CD4-positive, alpha-beta memory T cell (primary cell): ENCODE measurements at regions not wholly inside any gene's neighbourhood (a gene's known extent, or its start where the extent isn't known, plus 50 kb on each side); places are given as distances from the start of the nearest gene placed in this dataset.

Experiments used
- CTCF ChIA-PET: fragments of 350-600 bp; sonication (Branson Sonifier 250); formaldehyde crosslinking; loops from one replicate; lab custom pipeline; 2021; ENCODE audit warnings: inconsistent platforms; ENCODE audit not compliant: partially characterized antibody; lab: Charles Lee
- POLR2A ChIA-PET: fragments of 350-600 bp; sonication (Branson Sonifier 250); formaldehyde crosslinking; loops from one replicate; lab custom pipeline; 2021; ENCODE audit not compliant: partially characterized antibody; lab: Charles Lee
- DNase-seq, 5 donors: peaks; one replicate each; pipeline versions ENCODE4 v3.0.0 to v3.0.0-alpha.2; 2020 to 2022; ENCODE audit warnings: mixed read lengths in 1 of 5
- H3K27ac ChIP-seq: one replicate; pipeline ENCODE4 v1.7.0; 2013; ENCODE audit warnings: low read depth, low read length
- H3K27me3 ChIP-seq: 2 replicates; pipeline ENCODE4 v1.7.0; 2013; ENCODE audit warnings: mild to moderate bottlenecking, low read length, moderate library complexity; ENCODE audit not compliant: insufficient read depth
- H3K36me3 ChIP-seq: 2 replicates; pipeline ENCODE4 v1.7.0; 2013; ENCODE audit warnings: mild to moderate bottlenecking, low read length, moderate library complexity; ENCODE audit not compliant: insufficient read depth
- H3K4me1 ChIP-seq: 2 replicates; pipeline ENCODE4 v1.7.0; 2013; ENCODE audit warnings: mild to moderate bottlenecking, low read length, moderate library complexity; ENCODE audit not compliant: insufficient read depth
- H3K4me3 ChIP-seq, 2 donors: one replicate each; pipeline ENCODE4 v1.7.0; 2013; ENCODE audit warnings: low read length in 2 of 2, mild to moderate bottlenecking in 1 of 2
- H3K9me3 ChIP-seq, 2 donors: one replicate each; pipeline ENCODE4 v1.7.0; 2013; ENCODE audit warnings: low read length in 2 of 2, control low read depth in 1 of 2; ENCODE audit not compliant: control insufficient read depth in 1 of 2
- H3K27ac Mint-ChIP-seq, 7 donors: one replicate each; pipeline ENCODE4 v1.8.0; 2020 to 2021; ENCODE audit warnings: mixed read lengths in 7 of 7, mild to moderate bottlenecking in 6 of 7, inconsistent platforms in 3 of 7, moderate library complexity in 3 of 7
- H3K27me3 Mint-ChIP-seq, 2 donors: one replicate each; pipeline ENCODE4 v1.8.0; 2020 to 2021; ENCODE audit warnings: mixed read lengths in 2 of 2
- H3K36me3 Mint-ChIP-seq, 2 donors: one replicate each; pipeline ENCODE4 v1.8.0; 2020 to 2021; ENCODE audit warnings: mixed read lengths in 2 of 2, inconsistent platforms in 1 of 2, mild to moderate bottlenecking in 1 of 2
- H3K4me1 Mint-ChIP-seq, 4 donors: one replicate each; pipeline ENCODE4 v1.8.0; 2020 to 2021; ENCODE audit warnings: mixed read lengths in 4 of 4, mild to moderate bottlenecking in 1 of 4
- H3K4me3 Mint-ChIP-seq, 8 donors: one replicate each; pipeline ENCODE4 v1.8.0; 2020 to 2021; ENCODE audit warnings: mixed read lengths in 8 of 8, mild to moderate bottlenecking in 7 of 8, moderate library complexity in 6 of 8, inconsistent platforms in 3 of 8
- H3K9me3 Mint-ChIP-seq, 8 donors: one replicate each; pipeline ENCODE4 v1.8.0; 2020 to 2021; ENCODE audit warnings: mixed read lengths in 8 of 8, mild to moderate bottlenecking in 5 of 8, inconsistent platforms in 3 of 8, moderate library complexity in 1 of 8
- intact Hi-C: fragments of 100-400 bp; cut with micrococcal nuclease; formaldehyde crosslinking; loops from one replicate; pipeline ENCODE4 v1.15.1; 2023

DNA sequence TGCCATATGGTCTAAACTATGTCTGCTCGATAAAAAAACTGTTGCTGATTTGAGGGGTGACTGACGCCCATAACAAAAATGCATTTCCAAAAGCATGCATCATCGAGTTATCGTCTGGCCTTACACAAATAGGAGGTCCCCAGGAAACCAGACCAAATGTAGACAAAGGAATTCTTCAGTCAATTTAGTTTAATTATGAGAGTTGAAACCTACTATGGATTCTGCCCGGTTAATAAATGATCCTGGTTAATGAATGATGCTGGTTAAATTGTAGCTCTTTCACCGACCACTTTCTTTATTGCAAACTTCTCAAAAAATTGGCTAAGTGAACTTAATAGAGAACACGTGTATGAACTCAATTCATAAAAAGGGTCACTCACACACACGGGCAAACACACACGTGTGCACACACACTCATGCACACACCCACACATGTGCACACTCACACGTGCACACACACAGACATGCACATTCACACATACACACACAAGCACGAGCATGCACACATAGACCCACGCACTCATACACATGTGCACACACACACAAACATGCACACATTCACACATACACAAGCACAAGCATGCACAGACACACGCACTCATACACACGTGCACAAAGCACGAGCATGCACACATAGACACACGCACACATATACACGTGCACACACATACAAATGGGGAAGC is 59.0 kb upstream of the SALL3 start:
- H3K36me3 Mint-ChIP-seq: no peaks in the 10 kb centered on the region
- CTCF ChIA-PET: no interaction called here

GRCh38 chr18:78922856-78923255 is 56.8 kb upstream of the SALL3 start:
- Mint-ChIP-seq H3K27me3 (peaks cover 2% of the 10 kb centered on the region in 2 donors), H3K4me1 (no peaks in the 10 kb centered on the region), H3K27ac (no peak overlapping the region), H3K9me3 (peaks cover 0 to 4% (median 0%) of the 10 kb centered on the region in 8 donors), H3K4me3 (no peak overlapping the region), H3K36me3 (no peaks in the 10 kb centered on the region)
- ChIA-PET POLR2A (no interaction called here), CTCF (no interaction called here)
- no peak overlapping the region for H3K27ac ChIP-seq
- no peaks in the 10 kb centered on the region for H3K4me1 ChIP-seq
- no peaks in the 10 kb centered on the region for H3K9me3 ChIP-seq
- intact Hi-C loops: no loop called here
- no peaks in the 10 kb centered on the region for H3K36me3 ChIP-seq
- no peaks in the 10 kb centered on the region for H3K27me3 ChIP-seq
- no peak overlapping the region for H3K4me3 ChIP-seq
- DNase-seq: no peak

More for the DNA sequence above, 59.0 kb upstream of the SALL3 start:
- H3K9me3 ChIP-seq: no peaks in the 10 kb centered on the region
- no peak overlapping the region for H3K4me3 ChIP-seq
- H3K4me1 ChIP-seq: no peaks in the 10 kb centered on the region
- POLR2A ChIA-PET: no interaction called here
- no peak for DNase-seq
- no peak overlapping the region for H3K27ac ChIP-seq
- intact Hi-C loops: no loop called here
- Mint-ChIP-seq H3K4me1 (no peaks in the 10 kb centered on the region), H3K9me3 (peaks cover 0 to 6% (median 4%) of the 10 kb centered on the region in 8 donors), H3K27ac (no peak overlapping the region), H3K27me3 (peaks cover 4 to 5% of the 10 kb centered on the region in 2 donors), H3K4me3 (no peak overlapping the region)
- no peaks in the 10 kb centered on the region for H3K27me3 ChIP-seq
- no peaks in the 10 kb centered on the region for H3K36me3 ChIP-seq

DNA sequence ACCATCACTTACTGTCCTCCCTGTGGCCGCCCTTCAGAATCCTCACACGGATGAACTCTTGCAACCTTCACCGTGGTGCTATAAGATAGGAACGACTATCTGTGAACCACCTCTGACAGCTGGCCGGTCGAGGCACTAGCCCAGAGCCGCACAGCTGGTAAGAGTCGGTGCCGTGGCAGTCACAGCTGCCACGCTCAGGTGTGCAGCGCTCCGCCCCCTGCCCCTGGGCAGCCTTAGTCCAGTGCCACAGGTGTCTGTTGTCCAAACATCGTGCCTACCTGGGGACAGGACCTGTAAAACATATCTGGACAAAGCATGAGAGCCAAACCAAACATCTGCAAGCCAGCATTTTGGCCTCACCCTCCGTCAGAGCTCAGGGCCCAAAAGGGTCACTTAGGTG is 55.3 kb upstream of the SALL3 start:
- Histone ChIP-seq H3K9me3 (no peaks in the 10 kb centered on the region), H3K4me3 (no peak overlapping the region), H3K27me3 (no peaks in the 10 kb centered on the region), H3K27ac (no peak overlapping the region), H3K4me1 (no peaks in the 10 kb centered on the region), H3K36me3 (no peaks in the 10 kb centered on the region)
- Mint-ChIP-seq H3K36me3 (no peaks in the 10 kb centered on the region), H3K4me1 (no peaks in the 10 kb centered on the region), H3K27me3 (peaks cover 0 to 2% of the 10 kb centered on the region in 2 donors), H3K9me3 (peaks cover 0 to 1% (median 0%) of the 10 kb centered on the region in 8 donors), H3K27ac (no peak overlapping the region), H3K4me3 (no peak overlapping the region)
- no peak for DNase-seq
- POLR2A ChIA-PET: no interaction called here
- intact Hi-C loops: no loop called here
- CTCF ChIA-PET: no interaction called here

- Mint-ChIP-seq H3K4me3 (no peak overlapping the region), H3K27ac (no peak overlapping the region), H3K9me3 (no peaks in the 10 kb centered on the region), H3K36me3 (no peaks in the 10 kb centered on the region), H3K27me3 (peaks cover 0 to 2% of the 10 kb centered on the region in 2 donors), H3K4me1 (no peaks in the 10 kb centered on the region)
- no peaks in the 10 kb centered on the region for H3K27me3 ChIP-seq
- no peak for DNase-seq
- H3K4me1 ChIP-seq: no peaks in the 10 kb centered on the region
- H3K27ac ChIP-seq: no peak overlapping the region
- ChIA-PET POLR2A (no interaction called here), CTCF (no interaction called here)
- H3K36me3 ChIP-seq: no peaks in the 10 kb centered on the region
- intact Hi-C loops: no loop called here
- H3K9me3 ChIP-seq: no peaks in the 10 kb centered on the region
- H3K4me3 ChIP-seq: no peak overlapping the region
Measured at GRCh38 chr18:78924786-78925540, 54.7 kb upstream of the SALL3 start.

DNA sequence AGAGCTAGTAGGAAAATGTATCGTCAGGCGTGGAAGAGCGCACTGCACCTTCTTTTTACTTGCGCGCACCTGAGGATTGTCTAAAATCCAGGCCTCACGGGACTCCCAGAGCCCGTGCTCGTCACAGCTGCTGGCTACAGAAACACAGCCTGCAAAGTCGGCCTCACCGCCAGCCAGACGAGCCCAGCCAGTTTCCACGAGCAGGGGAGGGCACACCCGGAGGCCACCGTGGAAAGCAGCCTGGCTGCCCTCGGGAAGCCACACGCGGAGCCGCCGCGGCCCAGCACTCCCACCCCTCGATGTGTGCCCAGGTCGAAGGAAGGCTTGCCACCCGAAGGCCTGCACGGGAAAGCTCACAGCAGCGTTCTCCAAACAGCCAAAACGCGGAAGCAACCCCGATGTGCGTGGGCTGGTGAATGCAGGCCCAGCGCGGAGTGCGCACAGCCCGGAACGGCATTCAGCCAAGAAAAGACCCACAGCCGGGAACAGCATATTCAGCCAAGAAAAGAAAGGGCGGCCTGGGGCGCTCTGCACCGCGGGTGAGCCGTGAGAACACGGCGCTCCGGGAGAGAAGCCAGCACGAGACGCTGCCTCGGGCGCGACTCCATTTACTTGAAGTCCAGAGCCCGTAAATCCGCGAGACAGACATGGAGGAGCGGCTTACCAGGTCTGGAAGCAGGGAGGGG is 53.9 kb upstream of the SALL3 start:
- no peak overlapping the region for H3K27ac Mint-ChIP-seq
- ChIA-PET POLR2A (no interaction called here), CTCF (no interaction called here)
- Histone ChIP-seq H3K4me3 (no peak overlapping the region), H3K27ac (no peak overlapping the region), H3K36me3 (no peaks in the 10 kb centered on the region), H3K27me3 (no peaks in the 10 kb centered on the region), H3K4me1 (no peaks in the 10 kb centered on the region), H3K9me3 (no peaks in the 10 kb centered on the region)
- H3K4me1 Mint-ChIP-seq: no peaks in the 10 kb centered on the region
- intact Hi-C loops: no loop called here
- H3K9me3 Mint-ChIP-seq: no peaks in the 10 kb centered on the region
- peaks cover 0 to 2% of the 10 kb centered on the region in 2 donors for H3K27me3 Mint-ChIP-seq
- no peak overlapping the region for H3K4me3 Mint-ChIP-seq
- no peak for DNase-seq
- H3K36me3 Mint-ChIP-seq: no peaks in the 10 kb centered on the region

DNA sequence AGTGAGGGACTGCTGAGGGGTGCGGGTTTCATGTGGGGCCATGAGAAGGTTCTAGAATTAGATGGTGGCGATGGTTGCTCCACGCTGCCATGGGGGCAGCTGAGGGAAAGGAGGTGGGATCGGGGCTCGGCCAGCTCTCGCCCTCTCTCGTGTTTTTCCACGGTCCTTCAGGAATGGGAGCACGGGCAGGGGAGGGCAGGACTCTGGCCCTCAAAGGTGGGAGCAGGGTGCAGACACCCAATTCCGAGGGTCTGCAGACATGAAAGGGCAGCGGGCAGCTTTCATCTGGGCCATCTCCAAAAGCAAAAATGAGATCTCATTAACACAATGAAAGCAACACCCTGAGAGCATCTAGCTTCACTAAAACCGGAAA is 53.4 kb upstream of the SALL3 start:
- POLR2A ChIA-PET: no interaction called here
- no peaks in the 10 kb centered on the region for H3K27me3 ChIP-seq
- no peaks in the 10 kb centered on the region for H3K36me3 ChIP-seq
- no peak overlapping the region for H3K4me3 ChIP-seq
- H3K9me3 Mint-ChIP-seq: no peaks in the 10 kb centered on the region
- H3K27me3 Mint-ChIP-seq: peaks cover 0 to 2% of the 10 kb centered on the region in 2 donors
- no peaks in the 10 kb centered on the region for H3K36me3 Mint-ChIP-seq
- CTCF ChIA-PET: no interaction called here
- DNase-seq: no peak
- H3K4me3 Mint-ChIP-seq: no peak overlapping the region
- H3K4me1 Mint-ChIP-seq: no peaks in the 10 kb centered on the region
- no peak overlapping the region for H3K27ac ChIP-seq
- no peak overlapping the region for H3K27ac Mint-ChIP-seq
- H3K4me1 ChIP-seq: no peaks in the 10 kb centered on the region
- H3K9me3 ChIP-seq: no peaks in the 10 kb centered on the region
- intact Hi-C loops: no loop called here

GRCh38 chr18:78927156-78927555 is 52.5 kb upstream of the SALL3 start:
- ChIA-PET POLR2A (no interaction called here), CTCF (no interaction called here)

More at GRCh38 chr18:78927156-78927555, 52.5 kb upstream of the SALL3 start:
- no peak for DNase-seq
- H3K27me3 Mint-ChIP-seq: peaks cover 0 to 2% of the 10 kb centered on the region in 2 donors
- no peaks in the 10 kb centered on the region for H3K36me3 Mint-ChIP-seq
- Histone ChIP-seq H3K4me1 (no peaks in the 10 kb centered on the region), H3K36me3 (no peaks in the 10 kb centered on the region), H3K27ac (no peak overlapping the region), H3K9me3 (no peaks in the 10 kb centered on the region), H3K27me3 (no peaks in the 10 kb centered on the region), H3K4me3 (no peak overlapping the region)
- H3K27ac Mint-ChIP-seq: no peak overlapping the region
- intact Hi-C loops: no loop called here
- H3K4me1 Mint-ChIP-seq: no peaks in the 10 kb centered on the region
- no peaks in the 10 kb centered on the region for H3K9me3 Mint-ChIP-seq
- no peak overlapping the region for H3K4me3 Mint-ChIP-seq
